ENCODE measurements at regions not wholly inside any gene's neighbourhood (a gene's known extent, or its start where the extent isn't known, plus 50 kb on each side); places are given as distances from the start of the nearest gene placed in this dataset.
A peak's percentile ranks its signal among the peaks of the same experiment; 100 is the strongest.

GRCh38 chr10:4450981-4451908, 374.8 kb upstream of the AKR1E2 start:
- peak; percentile 70 for DNase-seq (ENCODE audit: extremely low read depth, low read depth)
- TF ChIP-seq CTCF (IDR thresholded peaks at IDR 0.05; ENCODE audit: low read depth, low read length, missing control alignments): no peak
- H3K4me3 ChIP-seq (replicated peaks; ENCODE audit: low read depth, low read length): no peak overlapping the region

GRCh38 chr10:4450169-4450568, 375.8 kb upstream of the AKR1E2 start:
- H3K4me3 ChIP-seq (replicated peaks; ENCODE audit: low read depth, low read length): no peak overlapping the region
- DNase-seq (ENCODE audit: extremely low read depth, low read depth): no peak
- no peak for TF ChIP-seq CTCF (IDR thresholded peaks at IDR 0.05; ENCODE audit: low read depth, low read length, missing control alignments)

GRCh38 chr10:4448030-4448429, 378.0 kb upstream of the AKR1E2 start:
- TF ChIP-seq CTCF (IDR thresholded peaks at IDR 0.05; ENCODE audit: low read depth, low read length, missing control alignments): no peak
- H3K4me3 ChIP-seq (replicated peaks; ENCODE audit: low read depth, low read length): no peak overlapping the region
- no peak for DNase-seq (ENCODE audit: extremely low read depth, low read depth)

- no peak overlapping the region for H3K4me3 ChIP-seq (replicated peaks; ENCODE audit: low read depth, low read length)
- no peak for TF ChIP-seq CTCF (IDR thresholded peaks at IDR 0.05; ENCODE audit: low read depth, low read length, missing control alignments)
- no peak for DNase-seq (ENCODE audit: extremely low read depth, low read depth)
These were observed 382.6 kb upstream of the AKR1E2 start for GRCh38 chr10:4443419-4443818.

- no peak for DNase-seq (ENCODE audit: extremely low read depth, low read depth)
- H3K4me3 ChIP-seq (replicated peaks; ENCODE audit: low read depth, low read length): no peak overlapping the region
- no peak for TF ChIP-seq CTCF (IDR thresholded peaks at IDR 0.05; ENCODE audit: low read depth, low read length, missing control alignments)
These were observed 383.7 kb upstream of the AKR1E2 start for GRCh38 chr10:4442296-4442695.

- no peak overlapping the region for H3K4me3 ChIP-seq (replicated peaks; ENCODE audit: low read depth, low read length)
- TF ChIP-seq CTCF (IDR thresholded peaks at IDR 0.05; ENCODE audit: low read depth, low read length, missing control alignments): no peak
These were observed 385.7 kb upstream of the AKR1E2 start for GRCh38 chr10:4440260-4440659.

More at GRCh38 chr10:4440260-4440659, 385.7 kb upstream of the AKR1E2 start:
- DNase-seq (ENCODE audit: extremely low read depth, low read depth): no peak
